ENCODE measurements at regions not wholly inside any gene's neighbourhood (a gene's known extent, or its start where the extent isn't known, plus 50 kb on each side); places are given as distances from the start of the nearest gene placed in this dataset.

- TF ChIP-seq, protein P1, sequence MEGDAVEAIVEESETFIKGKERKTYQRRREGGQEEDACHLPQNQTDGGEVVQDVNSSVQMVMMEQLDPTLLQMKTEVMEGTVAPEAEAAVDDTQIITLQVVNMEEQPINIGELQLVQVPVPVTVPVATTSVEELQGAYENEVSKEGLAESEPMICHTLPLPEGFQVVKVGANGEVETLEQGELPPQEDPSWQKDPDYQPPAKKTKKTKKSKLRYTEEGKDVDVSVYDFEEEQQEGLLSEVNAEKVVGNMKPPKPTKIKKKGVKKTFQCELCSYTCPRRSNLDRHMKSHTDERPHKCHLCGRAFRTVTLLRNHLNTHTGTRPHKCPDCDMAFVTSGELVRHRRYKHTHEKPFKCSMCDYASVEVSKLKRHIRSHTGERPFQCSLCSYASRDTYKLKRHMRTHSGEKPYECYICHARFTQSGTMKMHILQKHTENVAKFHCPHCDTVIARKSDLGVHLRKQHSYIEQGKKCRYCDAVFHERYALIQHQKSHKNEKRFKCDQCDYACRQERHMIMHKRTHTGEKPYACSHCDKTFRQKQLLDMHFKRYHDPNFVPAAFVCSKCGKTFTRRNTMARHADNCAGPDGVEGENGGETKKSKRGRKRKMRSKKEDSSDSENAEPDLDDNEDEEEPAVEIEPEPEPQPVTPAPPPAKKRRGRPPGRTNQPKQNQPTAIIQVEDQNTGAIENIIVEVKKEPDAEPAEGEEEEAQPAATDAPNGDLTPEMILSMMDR (IDR thresholded peaks at IDR 0.05) = no peak
- no peak for TF ChIP-seq POLR2A (IDR thresholded peaks at IDR 0.05)
Observed at GRCh38 chr11:22558664-22559063, 67.0 kb downstream of the FANCF start.
